ENCODE measurements at regions not wholly inside any gene's neighbourhood (a gene's known extent, or its start where the extent isn't known, plus 50 kb on each side); places are given as distances from the start of the nearest gene placed in this dataset.
"Not testable (repeated sequence)": the region's sequence is repeated elsewhere in the genome, so short reads cannot be mapped to it uniquely, and the experiment has no call there.

GRCh38 chr1:220958234-220958633 is 79.0 kb downstream of the HLX start:
- H3K9me3 ChIP-seq (ENCODE audit: control insufficient read depth in 2 of 2, insufficient read depth in 1 of 2, low read length in 1 of 2) = no peaks in the 10 kb centered on the region
- H3K4me3 ChIP-seq (ENCODE audit: low read length in 2 of 2) = no peak overlapping the region
- no peaks in the 10 kb centered on the region for H3K4me1 ChIP-seq (ENCODE audit: control insufficient read depth in 2 of 2, insufficient read depth in 2 of 2, low read length in 2 of 2)
- H3K36me3 ChIP-seq (ENCODE audit: control insufficient read depth in 2 of 2, insufficient read depth in 2 of 2, low read length in 1 of 2) = no peaks in the 10 kb centered on the region
- no peak for DNase-seq (ENCODE audit: low read depth in 6 of 9, low spot score in 9 of 9)
- 98% methylated on average over 1 of the region's 1 CpG for WGBS
- no peaks in the 10 kb centered on the region for H3K27me3 ChIP-seq (ENCODE audit: control insufficient read depth in 2 of 2, insufficient read depth in 1 of 2, low read length in 1 of 2)
- H3K27ac ChIP-seq (ENCODE audit: low read depth in 1 of 2, low read length in 1 of 2) = no peak overlapping the region

GRCh38 chr1:220962031-220962751 is 82.9 kb downstream of the HLX start:
- no peak for DNase-seq (ENCODE audit: low read depth in 6 of 9, low spot score in 9 of 9)
- Histone ChIP-seq H3K9me3 (ENCODE audit: control insufficient read depth in 2 of 2, insufficient read depth in 1 of 2, low read length in 1 of 2) (no peaks in the 10 kb centered on the region), H3K4me1 (ENCODE audit: control insufficient read depth in 2 of 2, insufficient read depth in 2 of 2, low read length in 2 of 2) (no peaks in the 10 kb centered on the region), H3K27ac (ENCODE audit: low read depth in 1 of 2, low read length in 1 of 2) (no peak overlapping the region), H3K36me3 (ENCODE audit: control insufficient read depth in 2 of 2, insufficient read depth in 2 of 2, low read length in 1 of 2) (no peaks in the 10 kb centered on the region), H3K4me3 (ENCODE audit: low read length in 2 of 2) (no peak overlapping the region), H3K27me3 (ENCODE audit: control insufficient read depth in 2 of 2, insufficient read depth in 1 of 2, low read length in 1 of 2) (no peaks in the 10 kb centered on the region)
- WGBS = 90% methylated on average over 1 of the region's 1 CpG

GRCh38 chr1:220966041-220966440 is 86.8 kb downstream of the HLX start:
- no peaks in the 10 kb centered on the region for H3K27me3 ChIP-seq (ENCODE audit: control insufficient read depth in 2 of 2, insufficient read depth in 1 of 2, low read length in 1 of 2)
- no peaks in the 10 kb centered on the region for H3K9me3 ChIP-seq (ENCODE audit: control insufficient read depth in 2 of 2, insufficient read depth in 1 of 2, low read length in 1 of 2)
- 97% methylated on average over 3 of the region's 3 CpGs for WGBS
- DNase-seq (ENCODE audit: low read depth in 6 of 9, low spot score in 9 of 9) = no peak
- H3K36me3 ChIP-seq (ENCODE audit: control insufficient read depth in 2 of 2, insufficient read depth in 2 of 2, low read length in 1 of 2) = no peaks in the 10 kb centered on the region
- no peak overlapping the region for H3K27ac ChIP-seq (ENCODE audit: low read depth in 1 of 2, low read length in 1 of 2)
- no peaks in the 10 kb centered on the region for H3K4me1 ChIP-seq (ENCODE audit: control insufficient read depth in 2 of 2, insufficient read depth in 2 of 2, low read length in 2 of 2)
- no peak overlapping the region for H3K4me3 ChIP-seq (ENCODE audit: low read length in 2 of 2)

GRCh38 chr1:220966473-220966872 is 87.2 kb downstream of the HLX start:
- no peak overlapping the region for H3K27ac ChIP-seq (ENCODE audit: low read depth in 1 of 2, low read length in 1 of 2)
- H3K36me3 ChIP-seq (ENCODE audit: control insufficient read depth in 2 of 2, insufficient read depth in 2 of 2, low read length in 1 of 2) = no peaks in the 10 kb centered on the region
- no peak for DNase-seq (ENCODE audit: low read depth in 6 of 9, low spot score in 9 of 9)
- no peak overlapping the region for H3K4me3 ChIP-seq (ENCODE audit: low read length in 2 of 2)
- H3K9me3 ChIP-seq (ENCODE audit: control insufficient read depth in 2 of 2, insufficient read depth in 1 of 2, low read length in 1 of 2) = no peaks in the 10 kb centered on the region
- no peaks in the 10 kb centered on the region for H3K4me1 ChIP-seq (ENCODE audit: control insufficient read depth in 2 of 2, insufficient read depth in 2 of 2, low read length in 2 of 2)
- H3K27me3 ChIP-seq (ENCODE audit: control insufficient read depth in 2 of 2, insufficient read depth in 1 of 2, low read length in 1 of 2) = no peaks in the 10 kb centered on the region

DNA sequence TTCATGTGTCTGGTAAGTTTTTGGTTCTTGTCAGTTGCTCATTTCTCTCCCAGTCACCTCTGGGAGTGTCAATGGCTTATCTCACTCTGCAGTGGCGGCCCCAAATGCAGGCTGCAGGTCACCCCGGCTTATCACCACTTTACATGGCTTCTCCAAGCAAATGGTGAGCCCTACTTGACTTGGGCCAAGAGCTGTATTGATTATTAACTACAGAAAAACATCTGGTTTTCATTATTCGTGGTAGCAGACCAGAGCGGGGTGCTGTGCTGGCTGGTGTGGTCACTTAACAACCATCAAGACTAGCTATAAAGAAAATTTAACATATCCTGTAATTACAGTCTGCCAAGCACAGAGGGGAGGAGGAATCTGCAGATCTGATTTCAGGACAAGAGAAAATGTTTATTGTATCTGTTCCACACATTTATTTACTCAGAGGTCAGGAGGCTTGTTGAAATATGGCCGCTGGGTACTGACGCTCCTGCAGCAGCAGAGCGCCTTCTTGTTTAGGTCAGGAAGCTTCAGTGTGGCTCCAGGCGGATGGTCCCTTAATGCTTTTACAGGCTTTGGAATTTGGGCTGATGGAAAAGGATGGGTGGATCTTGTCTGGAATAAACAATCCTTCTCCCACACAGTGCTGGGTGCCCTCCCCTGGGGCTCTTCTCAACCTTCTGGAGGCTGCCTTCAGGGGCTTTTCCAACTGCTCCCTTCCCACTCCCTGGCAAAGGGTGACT is 87.8 kb downstream of the HLX start:
- DNase-seq (ENCODE audit: low read depth in 6 of 9, low spot score in 9 of 9) = no peak
- 92% methylated on average over 8 of the region's 8 CpGs for WGBS
- no peak overlapping the region for H3K4me3 ChIP-seq (ENCODE audit: low read length in 2 of 2)
- H3K4me1 ChIP-seq (ENCODE audit: control insufficient read depth in 2 of 2, insufficient read depth in 2 of 2, low read length in 2 of 2) = no peaks in the 10 kb centered on the region
- H3K27ac ChIP-seq (ENCODE audit: low read depth in 1 of 2, low read length in 1 of 2) = no peak overlapping the region
- no peaks in the 10 kb centered on the region for H3K27me3 ChIP-seq (ENCODE audit: control insufficient read depth in 2 of 2, insufficient read depth in 1 of 2, low read length in 1 of 2)
- H3K36me3 ChIP-seq (ENCODE audit: control insufficient read depth in 2 of 2, insufficient read depth in 2 of 2, low read length in 1 of 2) = no peaks in the 10 kb centered on the region
- no peaks in the 10 kb centered on the region for H3K9me3 ChIP-seq (ENCODE audit: control insufficient read depth in 2 of 2, insufficient read depth in 1 of 2, low read length in 1 of 2)

GRCh38 chr1:220967911-220968310 is 88.7 kb downstream of the HLX start:
- WGBS = 93% methylated on average over 2 of the region's 2 CpGs
- no peak for DNase-seq (ENCODE audit: low read depth in 6 of 9, low spot score in 9 of 9)

DNA sequence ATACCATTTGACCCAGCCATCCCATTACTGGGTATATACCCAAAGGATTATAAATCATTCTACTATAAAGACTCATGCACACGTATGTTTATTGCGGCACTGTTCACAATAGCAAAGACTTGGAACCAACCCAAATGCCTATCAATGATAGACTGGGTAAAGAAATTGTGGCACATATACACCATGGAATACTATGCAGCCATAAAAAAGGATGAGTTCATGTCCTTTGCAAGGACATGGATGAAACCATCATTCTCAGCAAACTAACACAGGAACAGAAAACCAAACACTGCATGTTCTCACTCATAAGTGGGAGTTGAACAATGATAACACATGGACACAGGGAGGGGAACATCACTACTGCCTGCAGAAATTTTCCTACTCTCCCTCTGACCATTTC is 90.0 kb downstream of the HLX start:
- not testable (repeated sequence) for H3K4me1 ChIP-seq (ENCODE audit: control insufficient read depth in 2 of 2, insufficient read depth in 2 of 2, low read length in 2 of 2); H3K9me3 ChIP-seq (ENCODE audit: control insufficient read depth in 2 of 2, insufficient read depth in 1 of 2, low read length in 1 of 2); H3K27ac ChIP-seq (ENCODE audit: low read depth in 1 of 2, low read length in 1 of 2); H3K27me3 ChIP-seq (ENCODE audit: control insufficient read depth in 2 of 2, insufficient read depth in 1 of 2, low read length in 1 of 2); H3K4me3 ChIP-seq (ENCODE audit: low read length in 2 of 2); H3K36me3 ChIP-seq (ENCODE audit: control insufficient read depth in 2 of 2, insufficient read depth in 2 of 2, low read length in 1 of 2); DNase-seq (ENCODE audit: low read depth in 6 of 9, low spot score in 9 of 9)
- 97% methylated on average over 2 of the region's 2 CpGs for WGBS

More at GRCh38 chr1:220967911-220968310, 88.7 kb downstream of the HLX start:
- no peak overlapping the region for H3K4me3 ChIP-seq (ENCODE audit: low read length in 2 of 2)
- H3K9me3 ChIP-seq (ENCODE audit: control insufficient read depth in 2 of 2, insufficient read depth in 1 of 2, low read length in 1 of 2) = no peaks in the 10 kb centered on the region
- H3K36me3 ChIP-seq (ENCODE audit: control insufficient read depth in 2 of 2, insufficient read depth in 2 of 2, low read length in 1 of 2) = no peaks in the 10 kb centered on the region
- no peak overlapping the region for H3K27ac ChIP-seq (ENCODE audit: low read depth in 1 of 2, low read length in 1 of 2)
- H3K27me3 ChIP-seq (ENCODE audit: control insufficient read depth in 2 of 2, insufficient read depth in 1 of 2, low read length in 1 of 2) = no peaks in the 10 kb centered on the region
- H3K4me1 ChIP-seq (ENCODE audit: control insufficient read depth in 2 of 2, insufficient read depth in 2 of 2, low read length in 2 of 2) = no peaks in the 10 kb centered on the region

GRCh38 chr1:220970311-220970710 is 91.1 kb downstream of the HLX start:
- H3K4me1 ChIP-seq (ENCODE audit: control insufficient read depth in 2 of 2, insufficient read depth in 2 of 2, low read length in 2 of 2) = no peaks in the 10 kb centered on the region
- 94% methylated on average over 4 of the region's 4 CpGs for WGBS
- H3K9me3 ChIP-seq (ENCODE audit: control insufficient read depth in 2 of 2, insufficient read depth in 1 of 2, low read length in 1 of 2) = no peaks in the 10 kb centered on the region
- no peak overlapping the region for H3K27ac ChIP-seq (ENCODE audit: low read depth in 1 of 2, low read length in 1 of 2)
- DNase-seq (ENCODE audit: low read depth in 6 of 9, low spot score in 9 of 9) = no peak
- H3K36me3 ChIP-seq (ENCODE audit: control insufficient read depth in 2 of 2, insufficient read depth in 2 of 2, low read length in 1 of 2) = no peaks in the 10 kb centered on the region
- no peak overlapping the region for H3K4me3 ChIP-seq (ENCODE audit: low read length in 2 of 2)
- H3K27me3 ChIP-seq (ENCODE audit: control insufficient read depth in 2 of 2, insufficient read depth in 1 of 2, low read length in 1 of 2) = no peaks in the 10 kb centered on the region

DNA sequence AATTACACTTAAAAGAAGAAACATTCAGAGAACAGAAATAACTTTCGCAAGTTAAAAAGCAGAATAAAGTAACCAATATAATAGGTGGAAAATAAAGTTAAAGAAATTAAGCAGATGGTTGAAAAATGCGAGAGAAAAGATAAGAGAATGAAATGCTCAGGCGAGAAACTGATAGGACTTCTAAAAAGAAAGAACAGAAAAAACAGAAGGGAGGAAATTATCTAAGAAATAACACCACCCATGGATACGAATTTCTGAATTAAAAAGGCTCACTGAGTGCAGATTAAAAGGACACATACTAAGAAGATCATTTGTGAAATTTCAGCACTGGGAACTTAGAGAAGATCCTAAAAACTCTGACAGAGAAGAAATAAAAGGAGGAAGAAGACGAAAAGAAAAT is 92.0 kb downstream of the HLX start:
- Histone ChIP-seq H3K4me1 (ENCODE audit: control insufficient read depth in 2 of 2, insufficient read depth in 2 of 2, low read length in 2 of 2) (no peaks in the 10 kb centered on the region), H3K27me3 (ENCODE audit: control insufficient read depth in 2 of 2, insufficient read depth in 1 of 2, low read length in 1 of 2) (no peaks in the 10 kb centered on the region), H3K27ac (ENCODE audit: low read depth in 1 of 2, low read length in 1 of 2) (no peak overlapping the region), H3K9me3 (ENCODE audit: control insufficient read depth in 2 of 2, insufficient read depth in 1 of 2, low read length in 1 of 2) (no peaks in the 10 kb centered on the region), H3K4me3 (ENCODE audit: low read length in 2 of 2) (no peak overlapping the region), H3K36me3 (ENCODE audit: control insufficient read depth in 2 of 2, insufficient read depth in 2 of 2, low read length in 1 of 2) (no peaks in the 10 kb centered on the region)
- 94% methylated on average over 5 of the region's 5 CpGs for WGBS
- no peak for DNase-seq (ENCODE audit: low read depth in 6 of 9, low spot score in 9 of 9)
